GM12865 (cell line): ENCODE measurements at regions not wholly inside any gene's neighbourhood (a gene's known extent, or its start where the extent isn't known, plus 50 kb on each side); places are given as distances from the start of the nearest gene placed in this dataset.

Experiments
- DNase-seq: peaks from one replicate; pipeline ENCODE4 v3.0.0; 2010; ENCODE audit warnings: low read depth
- H3K4me3 ChIP-seq: 2 replicates; pipeline ENCODE4 v1.5.1; 2011; ENCODE audit warnings: mild to moderate bottlenecking, low read depth, low read length, control low read depth
- CTCF ChIP-seq: IDR thresholded peaks from 2 replicates; pipeline ENCODE4 v1.5.1; 2011; ENCODE audit warnings: low read length, control low read depth, low read depth, inconsistent platforms; ENCODE audit not compliant: insufficient read depth; ENCODE audit errors: missing control alignments

GRCh38 chr10:107418085-107418806, 253.7 kb upstream of the SORCS1 start:
- H3K4me3 ChIP-seq: peak overlapping the region; percentile 30
- DNase-seq: peak; percentile 76
- TF ChIP-seq CTCF: no peak

- DNase-seq: no peak
- TF ChIP-seq CTCF: no peak
- no peak overlapping the region for H3K4me3 ChIP-seq
Observed at GRCh38 chr10:107417446-107417845, 252.9 kb upstream of the SORCS1 start.

- H3K4me3 ChIP-seq: no peak overlapping the region
- no peak for TF ChIP-seq CTCF
- no peak for DNase-seq
Observed at GRCh38 chr10:107415446-107415845, 250.9 kb upstream of the SORCS1 start.

- no peak for DNase-seq
- no peak for TF ChIP-seq CTCF
- H3K4me3 ChIP-seq: no peak overlapping the region
Observed at GRCh38 chr10:107413971-107414370, 249.5 kb upstream of the SORCS1 start.

DNA sequence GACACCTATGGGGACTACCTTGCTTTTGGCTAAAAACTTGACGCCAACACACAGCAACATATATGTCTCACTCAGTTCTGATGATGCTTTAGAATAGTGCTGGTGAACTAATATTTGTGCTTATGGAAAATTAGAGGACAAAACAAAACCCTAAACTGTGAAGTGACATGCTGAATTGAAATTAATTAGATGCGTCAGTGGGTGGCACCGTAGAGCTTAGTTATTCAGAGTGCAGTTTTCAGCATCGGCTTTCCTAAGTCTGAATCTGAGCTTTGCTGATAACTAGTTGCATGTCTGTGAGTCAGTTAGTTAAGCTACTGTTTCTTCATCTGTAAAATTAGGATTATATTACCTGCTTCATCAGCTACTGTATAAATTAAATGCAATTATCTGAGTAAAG, 245.0 kb upstream of the SORCS1 start:
- TF ChIP-seq CTCF: peak; percentile 38
- DNase-seq: peak; percentile 60
- H3K4me3 ChIP-seq: no peak overlapping the region

DNA sequence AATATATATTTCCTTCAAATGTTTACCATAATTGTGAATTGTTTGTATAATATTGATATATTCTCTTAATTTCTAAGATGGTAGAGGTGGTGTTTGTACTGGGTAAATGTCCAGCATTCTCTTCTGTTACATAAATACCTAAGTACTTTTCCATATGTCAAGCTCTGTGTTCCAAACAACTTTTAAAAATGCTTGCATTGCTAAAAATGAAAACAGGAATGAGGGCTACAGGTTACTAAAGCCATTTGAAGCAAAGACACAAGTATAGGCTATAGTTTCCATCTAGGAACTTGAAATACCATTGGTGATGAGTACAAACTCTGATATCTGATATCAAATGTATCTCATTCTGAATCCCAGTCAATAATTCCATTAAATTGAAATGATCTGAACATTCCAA, 233.6 kb upstream of the SORCS1 start:
- DNase-seq: no peak
- no peak overlapping the region for H3K4me3 ChIP-seq
- TF ChIP-seq CTCF: no peak

DNA sequence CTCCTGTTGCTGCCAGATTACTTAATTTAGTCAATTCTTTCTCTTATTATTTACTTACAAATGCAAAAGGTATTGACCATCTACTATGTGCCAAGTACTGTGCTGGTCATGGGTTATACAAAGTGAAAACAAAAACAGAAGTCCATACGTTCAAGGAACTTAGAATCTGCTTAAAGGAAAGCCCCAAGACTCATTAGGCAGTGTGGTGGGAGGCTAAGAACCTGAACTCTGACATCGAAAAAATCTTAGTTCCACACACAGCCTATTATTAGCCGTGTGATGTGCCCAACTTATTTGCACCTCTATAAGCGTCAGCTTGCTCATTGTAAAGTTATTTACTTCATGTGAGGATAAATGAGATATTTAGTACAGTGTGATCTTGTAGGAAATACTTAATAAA, 227.4 kb upstream of the SORCS1 start:
- DNase-seq: no peak
- no peak for TF ChIP-seq CTCF
- H3K4me3 ChIP-seq: no peak overlapping the region
